Hepatocyte (in vitro differentiated cells): ENCODE measurements at regions not wholly inside any gene's neighbourhood (a gene's known extent, or its start where the extent isn't known, plus 50 kb on each side); places are given as distances from the start of the nearest gene placed in this dataset.

Experiments
- DNase-seq: peaks from one replicate; pipeline ENCODE4 v3.0.0-alpha.2; 2016; ENCODE audit warnings: low spot score
- H2AFZ ChIP-seq: fragments of 200-600 bp; sonication (generic); 2 replicates; pipeline ENCODE4 v1.6.0; 2016; ENCODE audit warnings: antibody characterized with exemption, mild to moderate bottlenecking
- H3K27ac ChIP-seq: fragments of 200-600 bp; sonication (generic); 2 replicates; pipeline ENCODE4 v1.5.1; 2016; ENCODE audit warnings: mild to moderate bottlenecking
- H3K27me3 ChIP-seq: fragments of 200-600 bp; sonication (generic); 2 replicates; pipeline ENCODE4 v1.6.1; 2016
- H3K36me3 ChIP-seq: fragments of 200-600 bp; sonication (generic); replicated peaks from 2 replicates; pipeline ENCODE4 v1.5.1; 2016; ENCODE audit warnings: low read depth; ENCODE audit not compliant: insufficient read depth
- H3K4me1 ChIP-seq: fragments of 200-600 bp; sonication (generic); 2 replicates; pipeline ENCODE4 v1.5.1; 2016; ENCODE audit warnings: mild to moderate bottlenecking, moderate library complexity; ENCODE audit not compliant: insufficient read depth
- H3K4me2 ChIP-seq: fragments of 200-600 bp; sonication (generic); 2 replicates; pipeline ENCODE4 v1.6.0; 2016
- H3K4me3 ChIP-seq: fragments of 200-600 bp; sonication (generic); 2 replicates; pipeline ENCODE4 v1.5.1; 2016; ENCODE audit warnings: mild to moderate bottlenecking
- H3K79me2 ChIP-seq: fragments of 200-600 bp; sonication (generic); 2 replicates; pipeline ENCODE4 v1.6.0; 2017; ENCODE audit warnings: mild to moderate bottlenecking
- H3K9me2 ChIP-seq: fragments of 200-600 bp; sonication (generic); replicated peaks from 2 replicates; pipeline ENCODE4 v1.6.0; 2017; ENCODE audit warnings: mild to moderate bottlenecking; ENCODE audit not compliant: insufficient read depth
- H3K9me3 ChIP-seq: fragments of 200-600 bp; sonication (generic); 2 replicates; pipeline ENCODE4 v1.5.1; 2016; ENCODE audit warnings: low read depth, mild to moderate bottlenecking
- H4K20me1 ChIP-seq: fragments of 200-600 bp; sonication (generic); 2 replicates; pipeline ENCODE4 v1.6.0; 2016; ENCODE audit warnings: mild to moderate bottlenecking; ENCODE audit not compliant: insufficient read depth, poor library complexity, severe bottlenecking
- CTCF ChIP-seq: fragments of 200-600 bp; sonication (generic); IDR thresholded peaks from 2 replicates; pipeline ENCODE4 v1.5.1; 2016; ENCODE audit warnings: antibody characterized with exemption, mild to moderate bottlenecking; ENCODE audit not compliant: poor library complexity
- EZH2 ChIP-seq: fragments of 200-600 bp; sonication (generic); IDR thresholded peaks from 2 replicates; pipeline ENCODE4 v1.6.1; 2016; ENCODE audit warnings: antibody characterized with exemption, mild to moderate bottlenecking, borderline replicate concordance
- EZH2phosphoT487 ChIP-seq: fragments of 200-600 bp; sonication (generic); IDR thresholded peaks from one replicate; pipeline ENCODE4 v1.6.1; 2018; ENCODE audit warnings: antibody characterized with exemption, mild to moderate bottlenecking, low read depth, moderate library complexity; ENCODE audit not compliant: unreplicated experiment, severe bottlenecking
- WGBS: methylation state at CpG from one replicate; pipeline ENCODE4 v1.1.6; 2016; ENCODE audit warnings: low lambda C conversion rate; ENCODE audit errors: missing lambda C conversion rate; 5-methylcytosine and 5-hydroxymethylcytosine counted together

DNA sequence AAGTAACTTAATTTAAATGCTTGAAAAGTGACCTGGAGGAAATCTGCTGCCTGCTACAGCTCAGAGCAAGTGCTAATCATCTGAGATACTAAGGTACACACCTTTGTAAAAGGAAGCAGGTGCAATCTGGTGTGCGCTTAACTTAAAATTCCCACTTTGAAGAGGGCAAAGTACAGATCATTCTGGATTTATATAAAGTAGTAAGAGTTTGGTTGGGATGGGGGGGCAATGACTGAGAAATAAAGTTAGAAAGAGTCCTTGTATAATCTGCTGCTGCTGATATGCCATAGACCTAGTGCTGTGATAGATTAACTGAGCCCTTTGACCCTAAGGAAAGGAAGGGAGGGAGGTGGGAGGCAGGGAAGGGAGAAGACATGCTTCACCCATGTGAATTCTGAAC, 141.0 kb downstream of the MTNR1A start:
- no peaks in the 10 kb centered on the region for H3K9me3 ChIP-seq
- WGBS, result 84% methylated on average over 1 of the region's 1 CpG
- H3K27me3 ChIP-seq, result no peaks in the 10 kb centered on the region
- H3K36me3 ChIP-seq, result no peaks in the 10 kb centered on the region
- DNase-seq, result no peak
- no peak overlapping the region for H3K27ac ChIP-seq
- TF ChIP-seq EZH2phosphoT487, result no peak
- no peak for TF ChIP-seq EZH2
- no peak for TF ChIP-seq CTCF
- H4K20me1 ChIP-seq, result no peaks in the 10 kb centered on the region
- no peak overlapping the region for H3K4me2 ChIP-seq
- H3K79me2 ChIP-seq, result no peaks in the 10 kb centered on the region
- H2AFZ ChIP-seq, result no peak overlapping the region
- H3K4me3 ChIP-seq, result no peak overlapping the region
- no peaks in the 10 kb centered on the region for H3K9me2 ChIP-seq
- no peaks in the 10 kb centered on the region for H3K4me1 ChIP-seq

- no peak overlapping the region for H3K27ac ChIP-seq
- no peaks in the 10 kb centered on the region for H3K36me3 ChIP-seq
- no peak overlapping the region for H2AFZ ChIP-seq
- no peaks in the 10 kb centered on the region for H3K27me3 ChIP-seq
- no peaks in the 10 kb centered on the region for H3K79me2 ChIP-seq
- no peaks in the 10 kb centered on the region for H3K4me1 ChIP-seq
- no peaks in the 10 kb centered on the region for H3K9me3 ChIP-seq
- H3K9me2 ChIP-seq, result no peaks in the 10 kb centered on the region
- H4K20me1 ChIP-seq, result no peaks in the 10 kb centered on the region
- no peak overlapping the region for H3K4me2 ChIP-seq
- TF ChIP-seq EZH2phosphoT487 (no peak), EZH2 (no peak), CTCF (no peak)
- DNase-seq, result no peak
- no peak overlapping the region for H3K4me3 ChIP-seq
- 85% methylated on average over 12 of the region's 12 CpGs for WGBS
These were observed 140.0 kb downstream of the F11 start for GRCh38 chr4:186405957-186406356.

- Histone ChIP-seq H3K4me3 (no peak overlapping the region), H3K4me2 (no peak overlapping the region), H3K9me3 (no peaks in the 10 kb centered on the region), H3K79me2 (no peaks in the 10 kb centered on the region), H3K9me2 (no peaks in the 10 kb centered on the region), H3K27ac (no peak overlapping the region), H4K20me1 (no peaks in the 10 kb centered on the region), H3K36me3 (no peaks in the 10 kb centered on the region), H3K27me3 (no peaks in the 10 kb centered on the region), H3K4me1 (no peaks in the 10 kb centered on the region), H2AFZ (no peak overlapping the region)
- 63% methylated on average over 6 of the region's 6 CpGs for WGBS
- TF ChIP-seq EZH2, result no peak
- TF ChIP-seq CTCF, result no peak
- TF ChIP-seq EZH2phosphoT487, result no peak
- no peak for DNase-seq
These were observed 138.7 kb downstream of the F11 start for GRCh38 chr4:186404562-186405134.

- 76% methylated on average over 6 of the region's 6 CpGs for WGBS
- H3K27ac ChIP-seq, result no peak overlapping the region
These were observed 134.7 kb downstream of the F11 start for GRCh38 chr4:186400676-186401075.

More at GRCh38 chr4:186400676-186401075, 134.7 kb downstream of the F11 start:
- DNase-seq, result no peak
- Histone ChIP-seq H3K79me2 (no peaks in the 10 kb centered on the region), H3K27me3 (no peaks in the 10 kb centered on the region), H4K20me1 (no peaks in the 10 kb centered on the region), H3K9me3 (no peaks in the 10 kb centered on the region), H3K9me2 (no peaks in the 10 kb centered on the region), H2AFZ (no peak overlapping the region), H3K4me2 (no peak overlapping the region), H3K4me3 (no peak overlapping the region), H3K36me3 (no peaks in the 10 kb centered on the region), H3K4me1 (no peaks in the 10 kb centered on the region)
- TF ChIP-seq CTCF (no peak), EZH2phosphoT487 (no peak), EZH2 (no peak)
